ENCODE measurements at regions not wholly inside any gene's neighbourhood (a gene's known extent, or its start where the extent isn't known, plus 50 kb on each side); places are given as distances from the start of the nearest gene placed in this dataset.
"Not testable (repeated sequence)": the region's sequence is repeated elsewhere in the genome, so short reads cannot be mapped to it uniquely, and the experiment has no call there.

DNA sequence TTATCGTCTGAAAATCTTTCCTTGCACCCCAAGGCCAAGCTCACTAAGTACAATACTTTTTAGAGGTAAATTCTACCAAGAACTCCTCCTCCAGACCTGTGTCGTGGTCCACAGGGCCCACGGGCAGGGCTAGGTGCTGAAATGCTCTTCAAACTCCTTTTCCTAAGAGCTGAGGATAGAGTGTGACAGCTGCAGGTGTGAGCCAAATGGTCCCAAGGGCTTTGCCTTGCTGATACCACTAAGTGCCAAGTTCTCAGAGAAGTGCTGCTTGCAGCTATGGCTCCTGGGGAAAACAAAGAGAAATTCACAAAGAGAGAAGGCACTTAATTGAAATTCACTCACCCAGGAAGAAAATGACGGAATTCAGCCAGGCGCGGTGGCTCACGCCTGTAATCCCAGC is 868.9 kb upstream of the AUTS2 start:
- DNase-seq = no peak

DNA sequence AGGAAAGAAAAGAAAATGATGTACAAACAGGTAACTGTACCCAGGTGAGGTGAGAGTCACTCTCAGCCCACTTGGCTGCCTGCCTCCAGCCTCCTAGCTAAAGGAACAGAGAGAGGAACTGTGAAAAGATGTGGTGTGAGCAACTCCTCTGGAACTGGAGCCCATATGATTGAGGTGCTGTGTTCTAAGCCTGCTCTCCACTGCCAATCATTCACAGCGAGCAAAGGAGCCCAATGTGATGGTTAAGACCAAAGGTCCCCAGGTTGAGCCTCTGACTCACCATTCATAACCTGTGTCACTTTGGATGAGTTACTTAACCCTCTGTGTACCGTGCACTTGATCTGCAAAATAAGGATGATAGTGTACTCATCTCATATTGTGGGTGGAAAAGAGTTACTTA is 868.1 kb upstream of the AUTS2 start:
- no peak for DNase-seq

DNA sequence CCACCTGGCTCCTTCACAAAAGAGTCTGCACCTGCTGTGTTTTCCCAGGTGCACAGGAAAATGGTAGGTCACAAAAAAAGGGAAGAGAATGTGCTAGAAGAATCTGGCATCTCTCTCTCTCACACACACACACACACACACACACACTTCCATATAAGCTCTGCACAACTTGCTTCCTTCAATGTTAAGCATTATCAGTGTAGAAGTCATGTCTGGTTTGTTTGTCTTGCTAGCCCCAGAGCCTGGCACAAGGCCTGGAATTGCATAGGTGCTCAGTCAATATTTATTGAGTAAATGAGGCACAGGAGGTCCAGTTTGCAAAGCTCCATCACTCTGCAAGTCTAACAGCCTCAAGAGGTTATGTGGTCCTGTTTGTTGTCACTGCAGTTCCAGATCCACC is 867.3 kb upstream of the AUTS2 start:
- DNase-seq = no peak

DNA sequence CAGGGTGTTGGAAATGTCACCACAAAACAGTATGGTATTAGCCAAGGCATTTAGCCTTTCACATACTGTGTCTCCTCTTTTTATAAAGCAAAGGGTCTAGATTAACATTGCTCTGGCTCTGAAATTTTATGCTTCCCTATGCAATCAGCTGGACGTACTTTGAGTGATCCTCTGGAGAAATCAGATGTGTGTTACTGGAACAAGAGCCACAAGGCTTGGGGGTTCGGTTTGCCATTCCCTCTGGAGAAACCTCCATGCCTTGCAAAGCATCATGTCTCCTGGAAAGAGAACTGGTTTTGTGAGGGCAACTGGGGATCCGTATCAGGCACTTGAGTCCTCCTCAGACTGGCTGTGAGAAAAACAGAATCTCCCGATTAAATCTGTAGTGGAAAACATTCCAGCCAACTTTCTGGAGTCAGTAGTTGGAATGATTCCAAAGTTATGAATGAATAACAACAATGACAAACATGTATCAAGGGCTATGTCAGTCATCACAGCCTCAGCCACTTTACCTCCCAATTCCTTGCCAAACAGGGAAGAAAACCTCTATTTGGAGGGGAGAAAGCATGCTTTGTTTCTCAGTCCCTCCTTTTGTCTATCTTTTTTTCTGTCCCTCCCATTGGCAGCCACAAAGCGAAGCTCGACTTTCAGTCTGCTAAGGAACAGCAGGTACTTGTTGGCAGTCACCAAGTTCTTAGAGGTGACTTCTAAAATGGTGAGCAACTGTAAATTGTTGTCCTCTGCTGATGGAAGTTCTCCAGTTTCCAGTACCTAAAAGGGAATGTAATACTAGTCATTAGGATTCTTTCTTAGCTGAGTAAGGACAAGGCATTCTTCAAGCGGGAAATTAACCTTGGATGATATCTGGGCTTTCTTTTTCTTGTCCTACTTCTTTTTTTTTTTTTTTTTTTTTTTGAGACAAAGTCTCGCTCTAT is 864.8 kb upstream of the AUTS2 start:
- no peak for DNase-seq

DNA sequence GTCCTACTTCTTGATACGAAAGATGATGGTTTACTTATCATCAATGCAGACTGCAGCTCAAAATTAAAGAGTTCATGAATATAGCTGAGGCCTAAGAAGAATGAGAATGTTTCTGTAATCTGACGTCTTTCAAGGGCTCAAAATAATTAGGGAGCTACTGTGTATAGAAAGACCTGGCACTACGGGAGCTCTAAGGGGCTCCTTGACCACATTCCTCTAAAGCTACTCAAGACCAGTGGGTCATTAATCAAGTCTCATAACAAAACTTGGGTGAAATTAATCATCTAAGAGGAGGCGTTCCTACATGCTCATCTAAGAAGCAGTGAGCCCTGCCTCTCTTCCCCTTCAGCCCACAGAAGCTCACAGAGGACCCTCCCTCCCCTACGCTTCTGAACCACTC is 863.8 kb upstream of the AUTS2 start:
- no peak for DNase-seq

DNA sequence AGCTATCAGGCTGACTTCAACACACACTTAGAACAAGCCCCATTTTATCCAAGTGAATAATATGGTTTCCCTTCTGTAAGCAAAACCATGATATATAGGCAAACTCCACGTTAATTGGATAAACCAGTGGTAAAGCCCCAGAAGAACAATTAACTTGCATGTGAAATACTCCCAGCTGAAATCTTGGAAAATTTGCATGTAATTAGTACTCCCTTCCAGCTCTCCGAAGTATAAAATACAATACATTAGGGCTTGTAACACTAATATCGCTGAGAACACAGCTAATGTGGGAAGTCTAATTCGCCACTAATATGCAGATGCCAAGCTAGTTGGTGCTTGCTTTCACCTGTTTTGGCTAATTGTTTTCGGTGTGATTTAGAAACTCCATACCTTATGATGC is 859.0 kb upstream of the AUTS2 start:
- DNase-seq = no peak

DNA sequence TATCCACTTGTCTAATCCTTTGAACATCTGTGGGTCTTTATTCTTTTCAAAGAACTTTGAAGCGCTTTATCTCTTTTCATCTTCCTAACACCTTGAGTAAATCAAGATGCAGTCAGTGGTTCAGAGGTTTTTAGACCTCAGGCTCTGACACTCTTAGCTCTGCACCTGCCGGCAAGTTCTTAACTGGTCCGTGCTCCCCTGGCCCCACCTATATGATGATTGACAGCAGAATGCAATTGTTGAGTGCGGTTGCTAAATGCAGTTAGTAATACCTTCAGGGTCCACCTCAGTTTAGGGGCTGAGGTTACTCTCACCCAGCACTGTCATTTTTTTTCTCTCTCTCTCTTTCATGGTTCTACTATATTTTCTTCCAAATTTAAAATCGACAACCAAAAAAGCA is 854.2 kb upstream of the AUTS2 start:
- DNase-seq = no peak

DNA sequence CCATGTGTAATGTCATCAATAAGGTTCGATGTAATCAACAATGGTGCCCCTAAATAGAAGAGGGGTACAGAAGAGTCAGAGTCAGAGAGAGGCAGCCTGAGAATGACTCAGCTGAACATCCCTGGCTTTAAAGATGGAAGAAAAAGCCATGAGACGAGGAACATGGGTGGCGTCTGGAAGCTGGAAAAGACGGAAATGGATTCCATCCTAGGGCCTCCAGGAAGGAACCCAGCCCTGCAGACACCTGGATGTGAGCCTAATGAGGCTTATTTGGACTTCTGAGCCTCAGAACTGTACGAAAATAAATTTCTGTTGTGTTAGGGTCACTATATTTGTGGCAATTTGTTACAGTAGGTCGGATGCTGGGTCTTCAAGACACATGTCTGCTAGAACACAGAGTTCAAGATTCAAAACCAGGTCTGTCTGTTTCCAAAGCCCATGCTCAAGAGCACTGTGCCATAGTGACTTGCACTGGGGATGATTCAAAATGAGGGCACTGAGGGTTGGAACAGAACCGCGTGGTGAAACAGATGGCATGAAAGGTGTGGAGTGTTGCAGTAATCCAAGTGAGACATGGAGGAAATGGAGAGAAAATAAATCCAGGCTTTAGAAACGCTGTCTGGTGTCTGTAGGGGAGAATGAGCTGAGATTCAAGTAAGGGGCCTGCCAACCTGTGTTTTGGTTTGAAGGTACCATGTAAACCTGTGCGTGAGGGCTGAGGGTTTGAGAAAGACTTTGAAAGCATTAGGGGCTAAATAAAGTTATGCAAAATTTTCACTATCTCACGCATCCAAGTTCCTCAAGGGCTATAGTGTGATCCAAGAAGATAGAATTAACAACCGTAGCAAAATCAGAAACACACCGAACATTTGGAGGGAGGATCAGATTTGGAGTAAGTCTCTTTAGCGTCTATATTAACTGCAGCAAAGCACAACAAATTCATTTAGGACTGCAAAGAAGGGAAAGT is 849.1 kb upstream of the AUTS2 start:
- DNase-seq = no peak

DNA sequence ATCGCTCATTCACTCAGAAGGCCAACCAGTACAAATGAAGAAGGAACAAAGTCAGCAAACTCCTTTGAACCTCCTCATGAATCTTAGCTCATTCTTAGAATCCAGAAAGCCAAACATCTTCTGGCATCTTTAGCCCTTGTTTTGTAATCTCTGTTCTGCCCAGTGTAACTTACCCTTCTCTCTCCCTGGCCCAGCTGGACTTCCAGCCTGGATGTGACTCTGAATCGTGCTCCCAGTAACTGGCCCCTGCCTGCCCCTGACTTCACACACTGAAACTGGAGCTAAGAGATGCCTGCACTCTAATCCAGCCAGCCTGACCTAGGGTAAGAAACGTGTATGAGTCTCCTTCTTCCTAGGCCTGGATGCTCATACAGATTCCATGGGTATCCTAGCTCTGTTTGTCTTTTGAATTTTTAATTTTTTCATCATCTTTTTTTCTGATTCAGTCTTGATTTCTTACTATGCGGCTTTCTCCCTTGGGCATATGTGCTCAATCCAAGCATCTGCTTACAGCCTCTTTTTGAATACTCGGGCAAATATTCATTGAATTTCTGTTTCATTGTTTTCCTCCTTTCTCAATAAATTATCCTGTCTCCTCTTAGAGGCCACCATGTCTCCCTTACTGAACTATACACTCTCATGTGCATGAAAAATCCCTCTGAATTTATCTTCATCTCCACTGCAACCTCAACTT is 845.6 kb upstream of the AUTS2 start:
- DNase-seq = no peak

DNA sequence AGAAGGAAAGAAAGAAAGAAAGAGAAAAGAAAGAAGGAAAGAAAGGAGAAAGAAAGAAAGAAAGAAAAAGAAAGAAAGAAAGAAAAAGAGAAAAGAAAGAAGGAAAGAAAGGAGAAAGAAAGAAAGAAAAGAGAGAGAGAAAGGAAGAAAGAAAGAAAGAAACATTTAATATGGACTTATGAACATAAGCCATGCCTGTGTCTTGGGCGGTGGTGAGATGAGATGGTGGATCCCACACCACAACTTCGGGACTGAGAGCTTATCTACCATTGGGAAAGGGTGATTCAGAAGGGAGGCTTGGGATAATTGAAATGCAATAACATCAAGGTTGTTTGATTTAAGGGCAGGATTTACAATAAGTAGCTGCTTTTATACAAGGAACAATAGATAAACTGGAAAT is 843.9 kb upstream of the AUTS2 start:
- DNase-seq = no peak

DNA sequence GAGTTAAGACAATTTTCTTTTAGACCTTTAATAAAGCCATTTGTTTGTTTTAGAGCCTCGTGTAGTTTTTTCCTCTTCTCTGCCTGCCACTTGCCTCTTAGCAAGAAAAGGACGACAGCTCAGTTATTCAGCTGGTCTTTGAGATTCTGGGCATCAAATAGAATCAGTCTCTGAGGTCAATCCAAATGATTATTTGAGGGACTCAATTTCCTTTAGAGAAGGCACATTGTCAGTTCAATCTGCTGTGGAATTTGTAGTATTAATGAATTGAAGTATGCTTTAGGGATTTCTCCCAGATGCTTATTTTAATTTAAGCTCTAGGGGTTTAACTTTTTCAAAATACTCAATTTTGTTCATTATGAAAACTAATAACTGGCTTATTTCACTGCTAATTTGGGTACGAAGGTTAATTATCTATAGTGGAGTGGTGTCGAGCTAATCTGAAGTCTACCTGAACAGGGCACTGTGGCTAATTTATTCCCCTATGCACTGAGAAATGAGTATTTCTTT is 841.2 kb upstream of the AUTS2 start:
- DNase-seq = no peak

DNA sequence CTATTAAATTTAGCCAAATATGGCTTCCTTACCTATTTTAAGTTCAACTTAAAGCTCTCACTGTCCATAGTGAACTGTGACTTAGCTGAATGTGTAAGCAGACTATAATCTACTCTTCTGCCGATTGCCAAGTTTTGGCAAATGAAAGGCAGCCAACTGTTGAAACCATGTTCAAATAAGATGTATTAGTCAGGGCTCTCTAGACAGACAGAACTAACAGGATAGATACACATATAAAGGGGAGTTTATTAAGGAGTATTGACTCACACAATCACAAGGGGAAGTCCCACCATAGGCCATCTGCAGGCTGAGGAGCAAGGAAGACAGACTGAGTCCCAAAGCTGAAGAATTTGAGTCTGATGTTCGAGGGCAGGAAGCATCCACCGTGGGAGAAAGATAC is 837.7 kb upstream of the AUTS2 start:
- no peak for DNase-seq

DNA sequence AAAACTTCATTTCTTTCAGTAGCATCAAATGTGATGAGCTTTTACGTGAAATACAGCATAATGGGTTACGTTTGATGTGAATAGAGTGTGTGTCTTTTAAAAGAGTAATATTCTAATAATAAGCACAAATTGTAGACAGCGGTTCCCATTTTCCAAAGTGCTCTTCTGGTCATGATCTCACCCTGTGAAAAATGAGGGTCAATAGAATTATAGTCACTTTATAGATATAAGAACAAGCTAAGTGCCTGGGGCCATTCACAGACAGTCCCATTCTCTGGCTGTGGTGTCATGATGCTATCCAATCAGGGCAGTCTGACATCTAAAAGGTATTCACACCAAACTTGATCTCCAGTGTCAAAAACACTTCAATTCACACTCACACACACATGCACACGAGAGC is 830.8 kb upstream of the AUTS2 start:
- DNase-seq = no peak

DNA sequence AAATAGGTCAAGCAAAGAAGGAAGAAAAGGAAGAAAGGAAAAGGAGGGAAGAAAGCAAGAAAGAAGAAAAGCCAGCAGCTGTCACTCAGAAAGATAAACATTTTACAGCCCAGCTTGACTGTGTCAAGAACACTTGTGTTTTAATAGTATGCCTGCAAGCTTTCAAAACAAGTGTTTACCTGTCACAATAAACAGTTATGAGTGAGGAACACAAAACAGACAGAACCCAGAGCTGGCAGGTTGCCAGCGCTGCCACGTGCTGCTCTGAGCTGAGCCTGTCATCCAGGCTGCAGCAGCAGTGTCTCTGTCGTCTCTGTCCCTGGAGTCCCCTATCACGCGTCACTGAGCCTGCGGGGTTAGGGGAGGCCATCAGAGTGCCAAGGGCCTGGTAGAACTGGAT is 827.6 kb upstream of the AUTS2 start:
- no peak for DNase-seq

DNA sequence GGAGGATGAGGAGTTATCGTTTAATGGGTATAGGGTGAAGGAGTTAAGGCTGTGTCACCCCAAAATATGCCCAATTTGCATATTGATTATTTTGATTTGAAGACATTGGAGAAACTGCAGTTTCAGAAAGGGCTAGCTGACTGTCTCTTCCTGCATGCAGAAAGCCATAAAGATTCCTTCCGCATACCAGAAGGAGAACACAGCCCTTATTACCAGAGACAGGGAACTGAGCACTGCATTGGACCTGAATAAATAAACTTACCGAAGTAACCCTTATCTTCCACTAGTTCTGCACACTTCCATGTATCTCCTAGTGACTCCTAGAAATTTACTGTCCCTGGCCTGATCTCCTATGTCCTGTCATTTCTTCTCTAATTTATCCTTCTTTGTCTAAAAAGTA is 821.9 kb upstream of the AUTS2 start:
- no peak for DNase-seq

DNA sequence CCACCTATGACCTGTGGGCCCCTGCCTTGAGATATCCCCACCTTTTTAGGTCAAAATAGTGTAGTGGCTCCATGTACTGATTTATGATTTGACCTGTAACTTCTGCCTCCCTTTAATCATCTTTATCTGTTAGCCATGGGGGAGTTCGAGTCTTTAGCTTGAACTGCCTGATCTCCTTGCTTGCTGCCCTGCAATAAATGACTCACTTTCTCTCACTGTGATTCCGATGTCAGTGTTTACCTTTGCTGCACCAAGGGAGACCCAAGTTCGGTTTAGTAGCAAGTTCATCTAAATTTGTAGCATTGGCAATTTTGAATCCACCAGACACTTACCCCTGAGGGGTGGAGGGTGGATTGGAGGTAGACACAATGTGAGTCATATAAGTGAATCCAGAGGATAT is 814.6 kb upstream of the AUTS2 start:
- DNase-seq = no peak

DNA sequence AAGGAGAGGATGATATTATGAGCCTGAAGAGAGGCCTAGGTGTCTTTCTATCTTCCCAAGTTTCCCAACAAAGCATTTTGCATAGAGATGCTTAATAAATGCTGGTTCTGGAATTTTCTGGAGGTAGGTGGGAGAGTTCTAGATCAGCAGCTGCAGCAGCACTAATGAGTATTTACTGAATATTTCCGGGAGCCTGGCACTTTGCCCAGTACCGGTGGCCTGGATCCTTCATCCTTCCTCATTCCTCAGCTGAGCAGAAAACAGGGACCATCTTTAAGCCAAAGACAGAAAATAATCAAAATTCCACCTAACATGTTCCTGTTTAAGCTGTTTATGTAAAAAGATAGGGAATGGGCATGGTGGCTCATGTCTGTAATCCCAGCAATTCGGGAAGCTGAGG is 813.2 kb upstream of the AUTS2 start:
- DNase-seq = no peak

DNA sequence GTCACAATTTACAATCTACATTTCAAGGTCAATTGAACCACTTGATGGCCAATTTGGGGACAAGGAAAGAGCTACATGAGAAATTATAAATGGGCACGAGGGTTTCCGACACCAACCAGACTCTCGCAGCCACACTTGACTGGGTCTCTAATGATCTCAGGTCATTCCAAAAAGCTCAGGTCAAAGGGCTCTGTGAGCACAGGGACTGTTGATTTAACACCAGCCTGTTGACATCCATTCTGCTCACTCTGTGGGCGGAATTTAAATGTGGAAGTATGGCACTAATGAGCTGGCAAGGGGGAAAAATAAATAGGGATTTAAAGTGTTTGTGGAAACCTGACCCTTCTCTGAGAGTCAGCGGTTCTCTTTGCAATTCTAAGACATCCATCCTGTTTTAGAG is 810.7 kb upstream of the AUTS2 start:
- DNase-seq = no peak

DNA sequence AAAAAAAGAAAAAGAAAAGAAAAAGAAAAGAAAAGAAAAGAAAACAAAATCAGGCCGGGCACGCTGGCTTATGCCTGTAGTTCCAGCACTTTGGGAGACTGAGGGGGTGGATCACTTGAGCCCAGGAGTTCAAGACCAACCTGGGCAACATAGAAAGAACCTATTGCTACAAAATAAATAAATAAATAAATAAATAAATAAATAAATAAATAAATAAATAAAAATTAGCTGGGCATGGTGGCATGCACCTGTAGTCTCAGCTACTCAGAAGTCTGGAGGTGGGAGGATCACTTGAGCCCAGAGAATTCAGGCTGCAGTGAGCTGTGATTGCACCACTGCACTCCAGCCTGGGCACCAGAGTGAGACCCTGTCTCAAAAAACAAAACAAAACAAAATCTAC is 809.7 kb upstream of the AUTS2 start:
- not testable (repeated sequence) for DNase-seq

DNA sequence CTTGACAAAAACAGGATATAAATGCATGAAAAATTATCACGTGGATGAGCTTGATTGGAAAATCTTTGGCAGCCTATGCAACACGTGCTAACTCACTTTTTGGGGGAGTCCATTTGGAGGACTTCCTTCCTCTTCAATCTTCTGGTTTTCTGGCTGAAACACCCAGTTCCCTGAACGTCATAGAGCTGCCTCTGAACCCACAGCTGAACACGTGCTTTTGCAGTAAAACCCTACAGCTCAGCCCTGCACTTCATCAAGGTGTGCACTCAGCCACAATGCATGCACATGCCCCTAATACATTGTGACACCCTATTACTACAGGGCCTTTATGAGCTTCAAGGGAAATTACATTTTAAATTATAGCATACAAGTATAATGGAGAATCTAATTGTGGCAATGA is 808.7 kb upstream of the AUTS2 start:
- no peak for DNase-seq

DNA sequence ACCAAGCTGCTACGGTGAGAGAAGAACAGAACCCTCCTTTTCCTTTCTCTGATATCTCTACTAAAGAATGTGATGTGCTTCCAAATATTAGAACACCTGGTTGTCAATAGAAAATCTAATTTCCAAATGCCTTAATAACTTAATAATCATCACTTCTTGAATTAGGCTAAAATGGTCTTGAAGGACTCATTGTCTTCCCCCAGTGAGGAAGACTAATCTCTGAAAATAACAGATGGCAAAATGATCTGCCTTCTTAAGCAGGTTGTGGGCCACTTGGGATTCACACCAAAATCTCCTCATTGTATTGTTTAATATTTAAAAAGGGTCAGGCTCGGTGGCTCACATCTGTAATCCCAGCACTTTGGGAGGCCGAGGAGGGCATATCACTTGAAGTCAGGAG is 805.9 kb upstream of the AUTS2 start:
- no peak for DNase-seq

DNA sequence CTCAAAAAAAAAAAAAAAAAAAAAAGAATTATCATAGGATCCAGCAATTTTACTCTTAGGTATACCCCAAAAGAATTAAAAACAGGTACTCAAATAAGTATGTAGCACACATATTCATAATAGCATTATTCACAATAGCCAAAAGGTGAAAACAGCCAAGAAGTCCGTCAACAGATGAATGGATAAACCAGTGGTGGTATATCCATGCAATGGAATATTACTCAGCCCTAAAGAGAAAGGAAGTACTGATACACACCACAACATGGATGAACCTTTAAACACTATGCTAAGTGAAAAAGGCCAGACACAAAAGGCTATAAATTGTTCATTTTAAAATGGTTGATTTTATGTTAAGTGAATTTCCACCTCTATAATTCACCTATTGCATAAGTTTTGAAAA is 804.8 kb upstream of the AUTS2 start:
- DNase-seq = no peak

DNA sequence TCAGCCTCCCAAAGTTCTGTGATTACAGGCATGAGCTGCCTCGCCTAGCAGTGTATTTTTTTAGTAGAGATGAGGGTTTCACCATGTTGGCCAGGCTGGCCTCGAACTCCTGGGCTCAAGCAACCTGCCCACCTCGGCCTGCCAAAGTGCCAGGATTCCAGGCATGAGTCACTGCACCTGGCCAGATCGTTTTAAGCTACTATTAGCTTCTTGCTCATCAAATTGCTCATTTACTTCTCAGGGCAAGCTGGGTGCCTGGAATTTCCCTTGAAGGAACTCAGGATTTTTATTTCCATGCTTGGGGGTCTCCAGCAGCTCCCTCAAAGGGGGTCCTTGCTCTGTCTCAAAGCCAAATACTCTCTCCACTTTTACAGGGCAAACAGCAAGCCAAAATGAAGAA is 798.0 kb upstream of the AUTS2 start:
- DNase-seq = no peak

All from inflammatory macrophage treated with lipopolysaccharide for 1 hour (primary cell).